ENCODE measurements at regions not wholly inside any gene's neighbourhood (a gene's known extent, or its start where the extent isn't known, plus 50 kb on each side); places are given as distances from the start of the nearest gene placed in this dataset.
"Not testable (repeated sequence)": the region's sequence is repeated elsewhere in the genome, so short reads cannot be mapped to it uniquely, and the experiment has no call there.

- DNase-seq (ENCODE audit: low spot score) (no peak), ATAC-seq (ENCODE audit: low FRiP score) (no peak)
- TF ChIP-seq CTCF (IDR thresholded peaks at IDR 0.05): no peak
Observed at GRCh38 chr5:126004636-126005035, 418.6 kb upstream of the GRAMD2B start.

GRCh38 chr5:126007841-126008240, 415.4 kb upstream of the GRAMD2B start:
- no peak for TF ChIP-seq CTCF (IDR thresholded peaks at IDR 0.05)
- DNase-seq (ENCODE audit: low spot score) (no peak), ATAC-seq (ENCODE audit: low FRiP score) (no peak)

- DNase-seq (ENCODE audit: low spot score) (no peak), ATAC-seq (ENCODE audit: low FRiP score) (no peak)
- no peak for TF ChIP-seq CTCF (IDR thresholded peaks at IDR 0.05)
Observed at GRCh38 chr5:126009566-126009965, 413.6 kb upstream of the GRAMD2B start.

GRCh38 chr5:126011526-126011925, 411.7 kb upstream of the GRAMD2B start:
- not testable (repeated sequence) for ATAC-seq (ENCODE audit: low FRiP score); DNase-seq (ENCODE audit: low spot score)

- no peak for TF ChIP-seq CTCF (IDR thresholded peaks at IDR 0.05)
- DNase-seq (ENCODE audit: low spot score): no peak
- no peak for ATAC-seq (ENCODE audit: low FRiP score)
Observed at GRCh38 chr5:126014676-126015075, 408.5 kb upstream of the GRAMD2B start.

GRCh38 chr5:126015235-126016181, 407.7 kb upstream of the GRAMD2B start:
- ATAC-seq (ENCODE audit: low FRiP score) (no peak), DNase-seq (ENCODE audit: low spot score) (no peak)
- TF ChIP-seq CTCF (IDR thresholded peaks at IDR 0.05): no peak

GRCh38 chr5:126016256-126016655, 407.0 kb upstream of the GRAMD2B start:
- no peak for TF ChIP-seq CTCF (IDR thresholded peaks at IDR 0.05)
- DNase-seq (ENCODE audit: low spot score) (no peak), ATAC-seq (ENCODE audit: low FRiP score) (no peak)

All from omental fat pad (tissue), 3 donors.